GM12878 (cell line): ENCODE measurements at regions not wholly inside any gene's neighbourhood (a gene's known extent, or its start where the extent isn't known, plus 50 kb on each side); places are given as distances from the start of the nearest gene placed in this dataset.

ENCODE experiments used
- ATAC-seq: fragments of 200-7000 bp; cut with Tn5 transposase; 3 replicates; pipeline ENCODE4 v1.9.1; 2020; ENCODE audit warnings: mild to moderate bottlenecking, moderate library complexity
- BruUV-seq: library from RNA; stranded (reverse); fragments of 400-500 nt; replicated peaks from 2 replicates; lab custom pipeline; 2021; lab: Mats Ljungman, UMichigan
- CTCF ChIA-PET: fragments of 300-600 bp; sonication (Branson Sonifier 250); formaldehyde crosslinking; extraction: SDS; loops from one replicate; lab custom pipeline; 2021; ENCODE audit warnings: inconsistent platforms; lab: Yijun Ruan, JAX
- POLR2A ChIA-PET: fragments of 350-600 bp; formaldehyde crosslinking; extraction: SDS; loops from one replicate; lab custom pipeline; 2021; ENCODE audit warnings: inconsistent platforms; lab: Charles Lee
- RAD21 ChIA-PET: fragments of 300-600 bp; sonication (Branson Sonifier 250); formaldehyde crosslinking; loops from one replicate; lab custom pipeline; 2023; ENCODE audit warnings: antibody characterized with exemption; ENCODE audit not compliant: unreplicated experiment; lab: Charles Lee
- SMC1A ChIA-PET: fragments of 300-600 bp; sonication (Branson Sonifier 250); formaldehyde crosslinking; loops from one replicate; lab custom pipeline; 2023; ENCODE audit not compliant: unreplicated experiment, uncharacterized antibody; lab: Charles Lee
- DNase-seq: peaks from one replicate; pipeline ENCODE4 v3.0.0-alpha.2; 2011; ENCODE audit warnings: low read depth, low spot score
- FAIRE-seq: peaks from 3 replicates; lab custom pipeline; 2011; peaks lifted over from hg19 to GRCh38; lab: Jason Lieb, UNC
- H2AFZ ChIP-seq: 2 replicates; pipeline ENCODE4 v1.6.0; 2011; ENCODE audit warnings: low read depth, low read length, control low read depth; ENCODE audit not compliant: control insufficient read depth
- H3K27ac ChIP-seq: 2 replicates; pipeline ENCODE4 v1.5.1; 2011; ENCODE audit warnings: control low read depth; ENCODE audit not compliant: control insufficient read depth, insufficient read depth
- H3K27me3 ChIP-seq, 2 experiments: replicated peaks in 1 of 2; 2 replicates each; pipeline versions ENCODE4 v1.6.0 to v1.6.1; 2011; ENCODE audit warnings: low read length in 1 of 2; ENCODE audit not compliant: control insufficient read depth in 2 of 2, insufficient read depth in 2 of 2
- H3K36me3 ChIP-seq, 2 experiments: 2 replicates each; pipeline ENCODE4 v1.5.1; 2011; ENCODE audit warnings: low read length in 1 of 2; ENCODE audit not compliant: control insufficient read depth in 2 of 2, insufficient read depth in 2 of 2
- H3K4me1 ChIP-seq: 2 replicates; pipeline ENCODE4 v1.6.1; 2011; ENCODE audit warnings: mild to moderate bottlenecking, low read length, moderate library complexity, mixed read lengths; ENCODE audit not compliant: control insufficient read depth, insufficient read depth
- H3K4me2 ChIP-seq: 2 replicates; pipeline ENCODE4 v1.6.0; 2011; ENCODE audit warnings: control low read depth; ENCODE audit not compliant: control insufficient read depth, insufficient read depth
- H3K4me3 ChIP-seq: fragments of 200-600 bp; sonication (generic); 2 replicates; pipeline ENCODE4 v1.5.1; 2016
- H3K79me2 ChIP-seq: 2 replicates; pipeline ENCODE4 v1.6.0; 2011; ENCODE audit warnings: low read length; ENCODE audit not compliant: control insufficient read depth, insufficient read depth
- H3K9ac ChIP-seq: 2 replicates; pipeline ENCODE4 v1.8.0; 2011; ENCODE audit warnings: low read length, control low read depth, mixed read lengths; ENCODE audit not compliant: control insufficient read depth, insufficient read depth
- H3K9me3 ChIP-seq: replicated peaks from 3 replicates; pipeline ENCODE4 v1.5.1; 2011; ENCODE audit warnings: mild to moderate bottlenecking, low read length; ENCODE audit not compliant: control insufficient read depth, insufficient read depth
- H4K20me1 ChIP-seq: 2 replicates; pipeline ENCODE4 v1.6.0; 2011; ENCODE audit not compliant: control insufficient read depth, insufficient read depth
- IKZF1 ChIP-seq: fragments of 450-650 bp; conservative IDR thresholded peaks from 2 replicates; pipeline ENCODE4 v1.6.1; 2017; ENCODE audit warnings: antibody characterized with exemption, mild to moderate bottlenecking
- IRF4 ChIP-seq: IDR thresholded peaks from 2 replicates; pipeline ENCODE4 v1.6.1; 2011; ENCODE audit warnings: low read depth, low read length
- PAX8 ChIP-seq: fragments of 450-650 bp; IDR thresholded peaks from 2 replicates; pipeline ENCODE4 v1.6.1; 2017; ENCODE audit warnings: mild to moderate bottlenecking, moderate library complexity
- PKNOX1 ChIP-seq: fragments of 450-650 bp; IDR thresholded peaks from 2 replicates; pipeline ENCODE4 v1.6.1; 2016; ENCODE audit warnings: mild to moderate bottlenecking
- STAT1 ChIP-seq: fragments of 450-650 bp; conservative IDR thresholded peaks from 2 replicates; pipeline ENCODE4 v1.6.1; 2014; ENCODE audit warnings: antibody characterized with exemption, mild to moderate bottlenecking
- SUZ12 ChIP-seq: fragments of 200-600 bp; sonication (generic); IDR thresholded peaks from one replicate; pipeline ENCODE4 v1.6.1; 2018; ENCODE audit warnings: antibody characterized with exemption, mild to moderate bottlenecking; ENCODE audit not compliant: unreplicated experiment
- TCF12 ChIP-seq: IDR thresholded peaks from 2 replicates; pipeline ENCODE4 v1.6.1; 2011; ENCODE audit warnings: low read depth, mild to moderate bottlenecking, low read length
- ZBTB11 ChIP-seq: fragments of 450-650 bp; formaldehyde crosslinking; IDR thresholded peaks from 2 replicates; pipeline ENCODE4 v1.5.0; 2022; ENCODE audit warnings: mild to moderate bottlenecking, missing genetic modification characterization
- ZNF592 ChIP-seq: fragments of 450-650 bp; IDR thresholded peaks from 2 replicates; pipeline ENCODE4 v1.6.1; 2017; ENCODE audit warnings: mild to moderate bottlenecking, moderate library complexity
- WGBS: methylation state at CpG from one replicate; pipeline ENCODE4 v1.1.6; 2016; ENCODE audit warnings: low lambda C conversion rate; ENCODE audit not compliant: insufficient replicate concordance, insufficient coverage; ENCODE audit errors: missing lambda C conversion rate; 5-methylcytosine and 5-hydroxymethylcytosine counted together
- in situ Hi-C: fragments of 300-500 bp; cut with MboI; formaldehyde crosslinking; loops from 9 replicates; pipeline ENCODE4 v1.14.3; 2018; ENCODE audit warnings: mixed read lengths
- intact Hi-C: fragments of 100-400 bp; cut with micrococcal nuclease; formaldehyde crosslinking; loops from one replicate; pipeline ENCODE4 v1.14.2; 2022; ENCODE audit not compliant: unreplicated experiment

GRCh38 chr5:173709145-173709544 lies 92.7 kb upstream of the BOD1 start:
- Histone ChIP-seq H3K27me3 (no peaks in the 10 kb centered on the region), H3K36me3 (no peaks in the 10 kb centered on the region), H4K20me1 (no peaks in the 10 kb centered on the region), H3K4me3 (no peak overlapping the region), H3K4me2 (no peak overlapping the region), H2AFZ (no peak overlapping the region), H3K27ac (no peak overlapping the region), H3K79me2 (no peaks in the 10 kb centered on the region), H3K4me1 (peaks cover 17% of the 10 kb centered on the region), H3K9me3 (no peaks in the 10 kb centered on the region)
- 98% methylated on average over 3 of the region's 3 CpGs for WGBS
- ATAC-seq, result no peak
- intact Hi-C loops (no loop called here), in situ Hi-C loops (no loop called here)
- RAD21 ChIA-PET, result no interaction called here
- CTCF ChIA-PET, result interaction anchor here (3.1 kb wide), 1 partner anchor 216 kb away, joined by 8 read pairs; no protein-coding TSS in a partner anchor
- no TSS peak for BruUV-seq
- FAIRE-seq, result no peak
- TF ChIP-seq PKNOX1 (no peak), SUZ12 (no peak), PAX8 (no peak), IRF4 (no peak), STAT1 (no peak), TCF12 (no peak)
- TF ChIP-seq, all 136 proteins: peak for 0
- POLR2A ChIA-PET, result interaction anchor here (0.6 kb wide), 1 partner anchor 58 kb away, joined by 3 read pairs; no protein-coding TSS in a partner anchor
- no peak overlapping the region for H3K9ac ChIP-seq
- DNase-seq, result no peak
- SMC1A ChIA-PET, result interaction anchor here (0.5 to 1.5 kb wide), 3 partner anchors 22 to 130 kb away, joined by 3 read pairs; no protein-coding TSS in a partner anchor

- Histone ChIP-seq H3K27ac (no peak overlapping the region), H3K9ac (no peak overlapping the region), H3K4me3 (no peak overlapping the region), H3K4me1 (peaks cover 17% of the 10 kb centered on the region), H3K9me3 (no peaks in the 10 kb centered on the region), H3K4me2 (no peak overlapping the region), H2AFZ (no peak overlapping the region), H3K36me3 (no peaks in the 10 kb centered on the region), H4K20me1 (no peaks in the 10 kb centered on the region), H3K27me3 (no peaks in the 10 kb centered on the region), H3K79me2 (no peaks in the 10 kb centered on the region)
- FAIRE-seq (no peak), ATAC-seq (no peak), DNase-seq (no peak)
- POLR2A ChIA-PET, result no interaction called here
- WGBS, result 52% methylated on average over 6 of the region's 6 CpGs
- CTCF ChIA-PET, result interaction anchor here (0.6 to 3.1 kb wide), 2 partner anchors 11 to 216 kb away, joined by 3 to 8 read pairs; no protein-coding TSS in a partner anchor
- RAD21 ChIA-PET, result no interaction called here
- BruUV-seq, result no TSS peak
- in situ Hi-C loops (no loop called here), intact Hi-C loops (no loop called here)
- SMC1A ChIA-PET, result interaction anchor here (0.5 to 1.5 kb wide), 4 partner anchors 18 to 129 kb away, joined by 3 read pairs; no protein-coding TSS in a partner anchor
- TF ChIP-seq ZNF592 (no peak), ZBTB11 (CRISPR knock-in tag) (no peak), STAT1 (no peak), IKZF1 (no peak)
These were observed 93.3 kb upstream of the BOD1 start for GRCh38 chr5:173709761-173710160.
